ENCODE measurements at regions not wholly inside any gene's neighbourhood (a gene's known extent, or its start where the extent isn't known, plus 50 kb on each side); places are given as distances from the start of the nearest gene placed in this dataset.

DNA sequence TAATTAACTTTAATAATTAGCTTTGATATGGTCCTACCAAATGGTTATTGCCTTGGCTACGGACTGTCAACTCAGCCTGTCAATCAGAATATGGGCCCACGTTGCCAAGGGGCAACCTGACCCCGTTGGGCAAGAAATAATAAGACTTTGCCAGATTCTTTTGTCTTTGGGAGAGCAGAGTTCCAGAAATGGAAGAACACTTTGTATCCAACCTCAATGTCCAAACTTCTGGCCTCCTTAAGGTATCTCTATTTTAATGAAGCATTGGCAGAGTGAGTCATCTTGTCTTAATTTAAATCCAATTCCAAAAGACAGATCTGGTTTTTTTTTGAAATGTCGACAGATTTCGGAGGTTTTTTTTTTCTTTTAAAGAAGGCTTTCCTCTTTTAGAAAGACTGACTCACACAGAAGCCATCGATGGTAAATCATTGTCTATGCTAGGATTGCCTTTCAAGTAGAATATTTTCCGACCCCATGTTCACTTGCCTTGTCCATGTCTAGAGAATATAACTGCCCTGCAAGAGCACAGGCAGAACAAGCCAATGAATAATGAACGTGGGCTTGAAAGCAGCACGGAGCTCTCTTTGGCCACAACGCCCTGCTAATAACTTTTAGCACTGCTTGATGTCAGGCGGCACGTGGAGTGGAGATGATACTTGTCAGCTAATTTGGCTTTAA is 190.3 kb upstream of the GATB start:
- TF ChIP-seq EZH2phosphoT487 (IDR thresholded peaks at IDR 0.05; ENCODE audit: borderline replicate concordance), result no peak
- TF ChIP-seq, protein P1, sequence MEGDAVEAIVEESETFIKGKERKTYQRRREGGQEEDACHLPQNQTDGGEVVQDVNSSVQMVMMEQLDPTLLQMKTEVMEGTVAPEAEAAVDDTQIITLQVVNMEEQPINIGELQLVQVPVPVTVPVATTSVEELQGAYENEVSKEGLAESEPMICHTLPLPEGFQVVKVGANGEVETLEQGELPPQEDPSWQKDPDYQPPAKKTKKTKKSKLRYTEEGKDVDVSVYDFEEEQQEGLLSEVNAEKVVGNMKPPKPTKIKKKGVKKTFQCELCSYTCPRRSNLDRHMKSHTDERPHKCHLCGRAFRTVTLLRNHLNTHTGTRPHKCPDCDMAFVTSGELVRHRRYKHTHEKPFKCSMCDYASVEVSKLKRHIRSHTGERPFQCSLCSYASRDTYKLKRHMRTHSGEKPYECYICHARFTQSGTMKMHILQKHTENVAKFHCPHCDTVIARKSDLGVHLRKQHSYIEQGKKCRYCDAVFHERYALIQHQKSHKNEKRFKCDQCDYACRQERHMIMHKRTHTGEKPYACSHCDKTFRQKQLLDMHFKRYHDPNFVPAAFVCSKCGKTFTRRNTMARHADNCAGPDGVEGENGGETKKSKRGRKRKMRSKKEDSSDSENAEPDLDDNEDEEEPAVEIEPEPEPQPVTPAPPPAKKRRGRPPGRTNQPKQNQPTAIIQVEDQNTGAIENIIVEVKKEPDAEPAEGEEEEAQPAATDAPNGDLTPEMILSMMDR (conservative IDR thresholded peaks at IDR 0.05; ENCODE audit: low read length), result no peak
- no peak overlapping the region for H2AFZ ChIP-seq (ENCODE audit: low read length)
- H3K27me3 ChIP-seq (ENCODE audit: insufficient read depth, low read length, poor library complexity, severe bottlenecking), result no peaks in the 10 kb centered on the region
- peaks cover 18% of the 10 kb centered on the region; the same call in 1 of the 2 replicates for H3K9me3 ChIP-seq (ENCODE audit: insufficient read depth, low read depth, low read length)
- H3K9ac ChIP-seq (ENCODE audit: low read depth, low read length, poor library complexity, severe bottlenecking), result no peak overlapping the region
- no peak overlapping the region for H3K4me2 ChIP-seq (ENCODE audit: low read depth, low read length, poor library complexity, severe bottlenecking)
- no peaks in the 10 kb centered on the region for H3K79me2 ChIP-seq (ENCODE audit: insufficient read depth, low read length)
- no peaks in the 10 kb centered on the region for H4K20me1 ChIP-seq (ENCODE audit: insufficient read depth, low read length, poor library complexity, severe bottlenecking)
- no peak overlapping the region for H3K4me3 ChIP-seq (ENCODE audit: low read length, poor library complexity, severe bottlenecking)
- no peaks in the 10 kb centered on the region for H3K36me3 ChIP-seq (ENCODE audit: insufficient read depth, low read length)
- no peaks in the 10 kb centered on the region for H3F3A ChIP-seq (ENCODE audit: low read depth)
- no peaks in the 10 kb centered on the region for H3K9me2 ChIP-seq (replicated peaks; ENCODE audit: low read depth, low read length)
- no peaks in the 10 kb centered on the region for H3K4me1 ChIP-seq (ENCODE audit: insufficient read depth, low read length, poor library complexity, severe bottlenecking)

DNA sequence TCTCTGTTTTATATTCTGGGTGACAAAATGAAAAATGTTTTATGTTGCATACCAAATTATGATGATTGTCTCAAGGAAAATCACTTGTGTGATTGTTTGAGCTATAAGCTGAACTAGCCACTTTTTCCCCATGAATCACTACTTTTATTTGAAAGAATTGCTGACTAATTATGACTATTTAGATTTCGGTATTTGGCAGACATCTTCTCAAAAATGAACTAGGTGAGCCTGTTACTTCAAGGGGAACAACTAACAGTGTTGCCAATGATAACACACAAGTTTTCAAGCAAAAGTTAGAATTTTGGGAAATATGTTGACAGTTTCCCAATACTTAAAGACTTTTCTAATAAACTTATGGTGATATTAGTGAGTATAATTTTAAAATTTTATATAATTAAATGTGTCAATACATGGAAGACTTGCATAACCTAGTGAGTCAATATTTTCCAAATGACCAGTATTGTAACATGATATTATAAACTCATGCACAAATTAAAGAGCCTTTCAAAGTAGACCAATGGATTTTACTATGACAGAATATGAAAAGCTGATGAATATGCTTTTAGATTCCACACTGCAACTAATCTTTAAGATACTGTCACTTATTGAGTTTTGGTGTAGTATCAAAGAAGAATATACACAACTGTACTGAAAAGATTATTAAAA is 187.7 kb upstream of the GATB start:
- H3K4me1 ChIP-seq (ENCODE audit: insufficient read depth, low read length, poor library complexity, severe bottlenecking), result no peaks in the 10 kb centered on the region
- TF ChIP-seq, protein P1 (conservative IDR thresholded peaks at IDR 0.05; ENCODE audit: low read length), result no peak
- no peak for TF ChIP-seq EZH2phosphoT487 (IDR thresholded peaks at IDR 0.05; ENCODE audit: borderline replicate concordance)
- H3K9ac ChIP-seq (ENCODE audit: low read depth, low read length, poor library complexity, severe bottlenecking), result no peak overlapping the region
- H4K20me1 ChIP-seq (ENCODE audit: insufficient read depth, low read length, poor library complexity, severe bottlenecking), result no peaks in the 10 kb centered on the region
- no peaks in the 10 kb centered on the region for H3K36me3 ChIP-seq (ENCODE audit: insufficient read depth, low read length)
- H3K27me3 ChIP-seq (ENCODE audit: insufficient read depth, low read length, poor library complexity, severe bottlenecking), result no peaks in the 10 kb centered on the region
- no peaks in the 10 kb centered on the region for H3F3A ChIP-seq (ENCODE audit: low read depth)
- no peak overlapping the region for H3K4me2 ChIP-seq (ENCODE audit: low read depth, low read length, poor library complexity, severe bottlenecking)
- no peak overlapping the region for H3K4me3 ChIP-seq (ENCODE audit: low read length, poor library complexity, severe bottlenecking)
- no peaks in the 10 kb centered on the region for H3K79me2 ChIP-seq (ENCODE audit: insufficient read depth, low read length)
- no peaks in the 10 kb centered on the region for H3K9me2 ChIP-seq (replicated peaks; ENCODE audit: low read depth, low read length)
- H2AFZ ChIP-seq (ENCODE audit: low read length), result no peak overlapping the region
- H3K9me3 ChIP-seq (ENCODE audit: insufficient read depth, low read depth, low read length), result peaks cover 23% of the 10 kb centered on the region; the same call in 1 of the 2 replicates

DNA sequence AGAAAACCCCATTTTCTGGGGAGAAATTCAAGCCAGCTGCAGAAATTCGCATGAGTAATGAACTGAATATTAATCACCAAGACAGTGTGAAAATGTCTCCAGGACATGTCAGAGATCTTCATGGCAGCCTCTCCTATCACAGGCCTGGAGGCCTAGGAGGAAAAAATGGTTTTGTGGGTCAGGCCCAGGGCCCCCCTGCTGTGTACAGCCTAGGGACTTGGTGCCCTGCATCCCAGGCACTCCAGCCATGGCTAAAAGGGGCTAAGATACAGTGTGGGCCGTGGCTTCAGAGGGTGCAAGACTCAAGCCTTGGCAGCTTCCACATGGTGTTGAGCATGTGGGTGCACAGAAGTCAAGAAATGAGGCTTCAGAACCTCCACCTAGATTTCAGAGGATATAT is 185.9 kb upstream of the GATB start:
- H3K79me2 ChIP-seq (ENCODE audit: insufficient read depth, low read length), result no peaks in the 10 kb centered on the region
- peaks cover 38% of the 10 kb centered on the region; the same call in 1 of the 2 replicates for H3K9me3 ChIP-seq (ENCODE audit: insufficient read depth, low read depth, low read length)
- H3K27me3 ChIP-seq (ENCODE audit: insufficient read depth, low read length, poor library complexity, severe bottlenecking), result no peaks in the 10 kb centered on the region
- no peaks in the 10 kb centered on the region for H3K9me2 ChIP-seq (replicated peaks; ENCODE audit: low read depth, low read length)
- H3K4me1 ChIP-seq (ENCODE audit: insufficient read depth, low read length, poor library complexity, severe bottlenecking), result no peaks in the 10 kb centered on the region
- H4K20me1 ChIP-seq (ENCODE audit: insufficient read depth, low read length, poor library complexity, severe bottlenecking), result no peaks in the 10 kb centered on the region
- H3K4me2 ChIP-seq (ENCODE audit: low read depth, low read length, poor library complexity, severe bottlenecking), result no peak overlapping the region
- H3K36me3 ChIP-seq (ENCODE audit: insufficient read depth, low read length), result no peaks in the 10 kb centered on the region
- H2AFZ ChIP-seq (ENCODE audit: low read length), result no peak overlapping the region
- no peak overlapping the region for H3K9ac ChIP-seq (ENCODE audit: low read depth, low read length, poor library complexity, severe bottlenecking)
- no peak for TF ChIP-seq EZH2phosphoT487 (IDR thresholded peaks at IDR 0.05; ENCODE audit: borderline replicate concordance)
- no peak overlapping the region for H3K4me3 ChIP-seq (ENCODE audit: low read length, poor library complexity, severe bottlenecking)
- no peaks in the 10 kb centered on the region for H3F3A ChIP-seq (ENCODE audit: low read depth)

Data from Loucy (cell line).